ENCODE measurements at regions not wholly inside any gene's neighbourhood (a gene's known extent, or its start where the extent isn't known, plus 50 kb on each side); places are given as distances from the start of the nearest gene placed in this dataset.

DNA sequence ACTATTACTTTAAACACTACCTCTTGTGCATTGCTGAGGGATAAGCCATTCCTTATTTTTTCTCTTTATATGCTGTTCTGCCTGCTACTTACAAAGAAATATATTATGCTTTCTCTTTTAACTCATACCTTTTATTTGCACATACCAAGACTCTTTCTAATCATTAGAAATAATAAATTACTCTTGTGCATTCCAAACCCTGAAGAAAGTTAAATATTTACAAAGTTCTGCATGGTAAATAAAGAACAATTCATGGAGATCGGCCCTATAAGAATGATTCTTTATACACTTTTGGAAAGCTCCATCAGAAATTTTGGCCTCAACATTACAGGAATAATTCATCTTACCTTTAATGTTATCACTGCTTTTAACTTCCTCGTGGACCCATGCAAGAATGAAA is 86.7 kb upstream of the PALMD start:
- H3K27ac ChIP-seq: no peak overlapping the region
- DNase-seq (ENCODE audit: low spot score in 2 of 2): no peak
- H3K9me3 ChIP-seq: no peaks in the 10 kb centered on the region
- no peak overlapping the region for H3K4me3 ChIP-seq
- no peaks in the 10 kb centered on the region for H3K4me1 ChIP-seq
- TF ChIP-seq, protein P1, sequence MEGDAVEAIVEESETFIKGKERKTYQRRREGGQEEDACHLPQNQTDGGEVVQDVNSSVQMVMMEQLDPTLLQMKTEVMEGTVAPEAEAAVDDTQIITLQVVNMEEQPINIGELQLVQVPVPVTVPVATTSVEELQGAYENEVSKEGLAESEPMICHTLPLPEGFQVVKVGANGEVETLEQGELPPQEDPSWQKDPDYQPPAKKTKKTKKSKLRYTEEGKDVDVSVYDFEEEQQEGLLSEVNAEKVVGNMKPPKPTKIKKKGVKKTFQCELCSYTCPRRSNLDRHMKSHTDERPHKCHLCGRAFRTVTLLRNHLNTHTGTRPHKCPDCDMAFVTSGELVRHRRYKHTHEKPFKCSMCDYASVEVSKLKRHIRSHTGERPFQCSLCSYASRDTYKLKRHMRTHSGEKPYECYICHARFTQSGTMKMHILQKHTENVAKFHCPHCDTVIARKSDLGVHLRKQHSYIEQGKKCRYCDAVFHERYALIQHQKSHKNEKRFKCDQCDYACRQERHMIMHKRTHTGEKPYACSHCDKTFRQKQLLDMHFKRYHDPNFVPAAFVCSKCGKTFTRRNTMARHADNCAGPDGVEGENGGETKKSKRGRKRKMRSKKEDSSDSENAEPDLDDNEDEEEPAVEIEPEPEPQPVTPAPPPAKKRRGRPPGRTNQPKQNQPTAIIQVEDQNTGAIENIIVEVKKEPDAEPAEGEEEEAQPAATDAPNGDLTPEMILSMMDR (IDR thresholded peaks at IDR 0.05): no peak
- intact Hi-C loops (cut with DNase I): no loop called here
- H3K27me3 ChIP-seq: no peaks in the 10 kb centered on the region
- H3K36me3 ChIP-seq: no peaks in the 10 kb centered on the region

DNA sequence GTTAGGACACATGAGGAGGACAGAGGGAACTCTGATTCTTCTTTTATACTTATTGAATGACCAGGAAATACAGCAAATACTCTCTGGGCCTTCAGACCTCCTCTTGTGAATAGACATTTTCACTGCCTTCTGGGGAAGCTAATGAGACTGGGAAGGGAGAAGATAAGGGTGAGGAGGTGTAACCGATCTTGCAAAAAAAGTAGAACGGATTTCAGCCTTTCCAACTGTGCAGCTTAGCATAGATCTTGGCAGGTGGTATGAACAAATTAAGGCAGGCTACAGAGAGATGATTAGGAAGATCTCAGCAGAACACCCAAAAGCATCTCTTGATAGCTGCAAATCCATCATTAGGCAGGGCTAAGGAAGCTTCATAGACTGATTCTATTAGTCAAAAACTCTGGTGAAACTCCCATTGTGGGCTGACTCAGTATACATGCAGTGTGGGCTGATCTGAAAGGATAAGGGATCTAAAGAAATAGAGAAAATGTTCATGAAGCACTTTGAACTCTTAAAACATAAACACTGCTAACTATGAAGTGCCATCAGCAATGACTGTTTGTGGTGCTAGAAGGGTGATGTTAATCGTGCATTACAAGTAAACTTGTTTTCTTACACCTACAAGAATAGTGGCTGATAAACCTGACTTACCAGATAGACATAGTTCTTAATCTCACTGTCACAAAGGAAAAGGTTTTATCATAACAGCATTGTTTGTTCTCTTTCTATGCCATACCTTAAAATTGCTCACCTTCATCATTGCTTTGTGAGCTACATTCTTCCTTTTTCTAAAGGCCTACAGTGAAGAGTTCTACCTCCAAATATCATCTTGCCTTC is 85.5 kb upstream of the PALMD start:
- TF ChIP-seq, protein P1 (IDR thresholded peaks at IDR 0.05): no peak
- Histone ChIP-seq H3K4me1 (no peaks in the 10 kb centered on the region), H3K36me3 (no peaks in the 10 kb centered on the region), H3K9me3 (no peaks in the 10 kb centered on the region), H3K27me3 (no peaks in the 10 kb centered on the region), H3K27ac (no peak overlapping the region), H3K4me3 (no peak overlapping the region)
- no peak for DNase-seq (ENCODE audit: low spot score in 2 of 2)
- intact Hi-C loops (cut with DNase I): no loop called here

DNA sequence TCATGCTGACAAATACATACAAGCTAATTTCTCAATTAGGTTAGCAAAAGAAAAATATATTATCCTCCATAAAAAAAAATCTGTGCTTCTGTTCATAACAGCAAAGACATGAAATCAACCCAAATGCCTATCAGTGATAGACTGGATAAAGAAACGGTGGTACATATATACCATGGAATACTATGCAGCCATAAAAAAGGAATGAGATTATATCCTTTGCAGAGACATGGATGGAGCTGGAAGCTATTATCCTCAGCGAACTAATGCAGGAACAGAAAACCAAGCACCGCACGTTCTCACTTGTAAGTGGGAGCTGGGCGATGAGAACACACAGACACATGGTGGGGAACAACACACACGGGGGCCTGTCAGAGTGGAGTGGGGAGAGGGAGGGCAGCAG is 84.0 kb upstream of the PALMD start:
- Histone ChIP-seq H3K27me3 (no peaks in the 10 kb centered on the region), H3K36me3 (no peaks in the 10 kb centered on the region), H3K4me3 (no peak overlapping the region), H3K9me3 (no peaks in the 10 kb centered on the region), H3K4me1 (no peaks in the 10 kb centered on the region), H3K27ac (no peak overlapping the region)
- DNase-seq (ENCODE audit: low spot score in 2 of 2): no peak
- TF ChIP-seq, protein P1 (IDR thresholded peaks at IDR 0.05): no peak
- intact Hi-C loops (cut with DNase I): no loop called here

DNA sequence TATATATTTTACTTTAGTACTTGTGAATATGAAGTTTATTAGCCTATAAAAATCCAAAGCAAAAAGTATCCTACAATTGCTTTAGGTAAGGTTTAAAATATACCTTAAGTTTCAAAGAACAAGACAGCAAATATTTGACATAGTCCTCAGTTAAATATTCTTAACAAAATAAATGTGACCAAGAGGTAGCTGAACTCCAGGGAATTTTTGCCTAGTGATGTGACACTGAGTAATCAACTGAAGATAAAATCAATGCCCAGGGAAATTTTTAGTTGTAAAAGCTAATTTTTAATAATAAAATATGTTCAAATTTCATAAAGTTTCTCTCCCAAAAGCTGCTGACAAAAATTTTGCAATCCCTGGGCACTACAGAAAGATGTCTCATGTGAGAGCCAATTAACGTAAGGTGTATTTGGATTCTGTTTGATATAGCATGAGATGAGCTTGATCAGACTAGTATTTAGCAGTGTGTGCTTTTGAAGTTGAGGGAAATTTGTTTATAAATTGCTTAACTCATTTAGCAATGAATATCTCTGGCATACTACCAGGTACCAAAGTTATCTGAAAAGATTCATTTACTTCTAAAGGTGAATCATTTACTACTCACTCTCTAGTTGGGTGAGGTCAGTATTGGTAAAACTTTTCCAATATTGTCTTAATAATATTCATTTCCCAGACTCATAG is 80.2 kb upstream of the PALMD start:
- intact Hi-C loops (cut with DNase I): no loop called here
- H3K4me1 ChIP-seq: no peaks in the 10 kb centered on the region
- H3K27me3 ChIP-seq: no peaks in the 10 kb centered on the region
- no peak overlapping the region for H3K27ac ChIP-seq
- DNase-seq (ENCODE audit: low spot score in 2 of 2): no peak
- H3K9me3 ChIP-seq: no peaks in the 10 kb centered on the region
- H3K36me3 ChIP-seq: no peaks in the 10 kb centered on the region
- H3K4me3 ChIP-seq: no peak overlapping the region
- TF ChIP-seq, protein P1 (IDR thresholded peaks at IDR 0.05): no peak

DNA sequence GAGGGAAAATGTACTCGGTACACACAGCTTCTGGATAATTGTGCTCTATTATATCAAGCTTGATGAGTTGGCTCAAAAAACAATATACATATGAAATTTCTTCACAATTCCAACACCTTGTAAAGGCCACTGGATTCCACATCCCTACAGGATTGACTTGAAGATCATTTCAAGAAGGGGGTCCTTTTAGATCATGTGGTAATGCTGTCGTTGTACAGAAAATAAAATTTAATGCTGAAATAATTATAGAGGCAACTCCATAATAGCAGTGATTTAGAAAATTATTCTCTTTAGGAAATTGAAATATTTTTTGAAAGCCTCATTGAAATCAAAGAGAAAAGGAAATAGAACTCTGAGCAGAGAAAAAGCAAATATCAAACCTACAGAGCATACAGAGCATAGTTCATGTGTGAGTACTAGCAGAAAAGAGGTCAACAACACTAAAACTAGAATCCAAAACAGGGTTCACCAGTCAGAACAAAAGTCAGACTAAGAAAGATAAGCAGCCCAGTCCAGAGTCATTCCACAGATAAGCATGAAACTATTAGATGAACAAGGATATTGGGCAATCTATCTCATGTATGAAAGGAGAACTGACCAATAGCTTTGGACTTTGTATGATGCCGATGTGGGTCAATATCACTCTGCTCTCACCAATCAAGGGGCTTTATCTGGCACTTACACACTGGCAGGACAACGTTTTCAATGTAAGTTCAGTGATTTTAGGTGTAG is 79.5 kb upstream of the PALMD start:
- TF ChIP-seq, protein P1 (IDR thresholded peaks at IDR 0.05): no peak
- Histone ChIP-seq H3K4me1 (no peaks in the 10 kb centered on the region), H3K9me3 (no peaks in the 10 kb centered on the region), H3K4me3 (no peak overlapping the region), H3K36me3 (no peaks in the 10 kb centered on the region), H3K27me3 (no peaks in the 10 kb centered on the region), H3K27ac (no peak overlapping the region)
- no peak for DNase-seq (ENCODE audit: low spot score in 2 of 2)
- intact Hi-C loops (cut with DNase I): no loop called here

Measured in ascending aorta (tissue), 2 donors.